ENCODE measurements at regions not wholly inside any gene's neighbourhood (a gene's known extent, or its start where the extent isn't known, plus 50 kb on each side); places are given as distances from the start of the nearest gene placed in this dataset.

DNA sequence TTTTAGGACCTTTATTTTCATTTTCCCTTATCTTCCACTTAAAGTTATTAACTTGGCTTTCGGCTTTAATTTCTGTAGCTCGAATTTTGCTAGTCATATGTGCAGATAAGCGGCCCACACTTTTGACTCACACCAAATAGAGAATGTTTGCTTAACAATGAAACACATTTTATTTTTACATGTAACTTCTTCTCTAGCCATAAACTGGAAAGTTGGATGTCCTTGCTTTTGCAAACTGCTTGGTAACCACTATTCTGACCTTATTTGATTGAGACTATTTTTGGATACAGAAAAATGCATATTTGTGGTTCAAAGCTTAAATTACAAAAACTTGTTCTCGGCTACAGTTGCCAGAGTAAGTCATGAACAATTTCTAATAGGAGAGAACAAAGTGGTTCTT, 600.0 kb downstream of the KCTD12 start:
- no peak for TF ChIP-seq POLR2A (IDR thresholded peaks at IDR 0.05)
- TF ChIP-seq CTCF (IDR thresholded peaks at IDR 0.05): no peak
